SJSA1 (cell line): ENCODE measurements at regions not wholly inside any gene's neighbourhood (a gene's known extent, or its start where the extent isn't known, plus 50 kb on each side); places are given as distances from the start of the nearest gene placed in this dataset.

Experiments
- DNase-seq, 2 experiments: peaks; one replicate each; pipeline ENCODE4 v3.0.0-alpha.2; 2015 to 2020; ENCODE audit warnings: low spot score in 2 of 2, low read depth in 1 of 2
- H3K27ac ChIP-seq: fragments of 250-450 bp; sonication (Bioruptor Pico); 2 replicates; pipeline ENCODE4 v1.5.1; 2020; ENCODE audit warnings: mild to moderate bottlenecking, moderate library complexity
- H3K27me3 ChIP-seq: fragments of 250-450 bp; sonication (Bioruptor Pico); replicated peaks from 2 replicates; pipeline ENCODE4 v1.5.1; 2020; ENCODE audit warnings: mild to moderate bottlenecking, moderate library complexity
- H3K36me3 ChIP-seq: fragments of 250-450 bp; sonication (Bioruptor Pico); 2 replicates; pipeline ENCODE4 v1.5.1; 2020; ENCODE audit warnings: mild to moderate bottlenecking
- H3K4me1 ChIP-seq: fragments of 250-450 bp; sonication (Bioruptor Pico); replicated peaks from 2 replicates; pipeline ENCODE4 v1.6.1; 2021; ENCODE audit warnings: mild to moderate bottlenecking
- H3K4me3 ChIP-seq: fragments of 250-450 bp; sonication (Bioruptor Pico); 2 replicates; pipeline ENCODE4 v1.5.1; 2020; ENCODE audit warnings: mild to moderate bottlenecking
- H3K9me3 ChIP-seq: fragments of 250-450 bp; sonication (Bioruptor Pico); replicated peaks from 2 replicates; pipeline ENCODE4 v1.5.1; 2020; ENCODE audit warnings: mild to moderate bottlenecking

DNA sequence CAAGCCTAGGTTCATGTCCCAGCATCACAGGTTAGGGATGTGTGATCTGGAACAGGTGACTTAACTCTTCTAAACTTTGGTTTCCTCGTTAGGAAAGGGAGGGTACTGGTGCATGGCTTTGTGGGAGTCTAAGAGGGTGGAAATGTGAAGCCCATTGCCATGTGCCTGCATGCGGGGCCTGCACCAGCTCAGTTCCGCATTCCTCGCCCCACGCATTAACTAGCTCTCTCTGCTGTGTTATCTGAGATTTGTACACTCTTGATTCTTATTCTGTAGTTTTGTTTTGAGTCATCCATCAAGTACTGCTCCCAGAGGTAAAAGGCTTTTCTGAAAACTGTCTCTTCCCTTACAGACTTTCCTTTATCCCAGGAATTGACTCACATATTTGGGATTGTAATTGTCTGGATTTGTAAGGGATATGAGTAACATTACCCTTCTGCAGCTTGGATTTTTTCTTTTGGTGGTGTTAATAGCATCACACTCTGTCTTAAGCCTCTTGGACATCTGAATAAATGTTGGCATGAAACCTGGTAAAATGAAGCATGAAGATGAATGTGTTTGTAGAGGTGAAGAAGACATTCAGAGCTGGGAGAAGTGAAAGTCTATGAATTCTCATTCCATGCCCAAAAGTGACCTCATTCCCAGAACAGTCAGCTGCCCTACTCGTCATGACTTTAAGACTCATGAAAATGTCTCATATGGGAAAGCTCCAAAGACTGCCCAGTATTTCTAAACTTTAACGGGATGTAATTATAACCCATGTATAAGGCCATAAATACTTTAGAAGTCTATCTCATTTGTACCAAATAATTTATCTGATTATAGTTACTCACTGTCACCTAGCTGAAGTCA, 357.3 kb downstream of the FOXA2 start:
- Histone ChIP-seq H3K27ac (no peak overlapping the region), H3K9me3 (no peaks in the 10 kb centered on the region), H3K4me1 (no peaks in the 10 kb centered on the region), H3K27me3 (no peaks in the 10 kb centered on the region), H3K4me3 (no peak overlapping the region), H3K36me3 (no peaks in the 10 kb centered on the region)
- no peak for DNase-seq

- no peak for DNase-seq
- H3K4me1 ChIP-seq, result no peaks in the 10 kb centered on the region
- no peak overlapping the region for H3K27ac ChIP-seq
- no peak overlapping the region for H3K4me3 ChIP-seq
- H3K9me3 ChIP-seq, result no peaks in the 10 kb centered on the region
- H3K36me3 ChIP-seq, result no peaks in the 10 kb centered on the region
- no peaks in the 10 kb centered on the region for H3K27me3 ChIP-seq
These were observed 361.1 kb downstream of the FOXA2 start for GRCh38 chr20:22223236-22223635.

DNA sequence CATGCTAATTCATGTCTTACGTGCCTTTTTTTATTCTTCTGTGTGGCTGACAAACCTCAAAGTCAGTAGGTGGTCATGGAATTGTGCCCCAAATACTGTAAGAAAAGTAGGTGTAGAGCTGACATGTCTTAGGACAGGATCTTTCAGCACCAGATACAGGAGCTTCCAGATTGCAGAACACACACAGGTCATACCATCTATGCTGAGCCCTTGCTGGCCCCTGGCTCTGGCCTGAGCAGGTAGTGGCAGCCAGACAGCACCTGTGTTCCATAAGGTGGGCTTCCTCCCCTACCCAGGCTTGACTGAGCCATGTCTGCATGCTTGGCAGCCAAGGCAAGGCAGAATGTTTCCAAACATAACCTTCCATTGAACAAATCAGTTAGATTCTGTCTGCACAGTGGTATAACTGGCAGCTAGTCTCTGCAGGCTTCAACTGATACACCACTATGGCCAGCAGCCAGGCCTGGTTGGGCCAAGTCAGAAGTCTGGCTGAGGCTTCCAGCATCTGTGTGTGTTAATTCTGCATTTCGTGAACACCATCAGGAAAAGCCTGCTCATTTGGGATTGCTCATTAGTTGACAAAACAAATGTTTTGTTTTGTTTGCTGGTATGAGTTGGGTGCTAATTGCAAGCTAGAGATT, 366.5 kb downstream of the FOXA2 start:
- Histone ChIP-seq H3K27me3 (no peaks in the 10 kb centered on the region), H3K4me1 (no peaks in the 10 kb centered on the region), H3K9me3 (no peaks in the 10 kb centered on the region), H3K4me3 (no peak overlapping the region), H3K36me3 (no peaks in the 10 kb centered on the region), H3K27ac (no peak overlapping the region)
- DNase-seq, result no peak

DNA sequence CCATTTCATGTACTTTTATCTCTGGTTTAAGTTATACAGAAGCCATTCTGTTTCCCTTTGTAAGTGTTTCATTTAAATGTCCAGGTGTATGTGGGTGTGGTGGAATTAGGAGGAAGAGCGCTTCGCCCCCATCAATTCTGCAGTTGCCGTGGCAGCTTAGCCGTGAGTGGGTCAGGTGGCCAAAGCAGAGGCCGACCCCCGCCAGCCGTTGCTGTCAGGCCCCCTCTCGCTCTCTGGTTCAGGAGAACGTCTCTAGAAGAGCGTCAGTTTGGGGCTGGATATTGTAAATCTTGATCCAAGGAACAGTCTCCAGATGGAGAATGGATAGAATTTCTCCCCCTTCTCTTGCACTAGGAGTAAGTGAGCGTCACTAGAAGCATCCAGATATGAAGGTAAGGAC, 367.4 kb downstream of the FOXA2 start:
- DNase-seq, result no peak
- no peak overlapping the region for H3K4me3 ChIP-seq
- no peaks in the 10 kb centered on the region for H3K36me3 ChIP-seq
- no peak overlapping the region for H3K27ac ChIP-seq
- H3K27me3 ChIP-seq, result no peaks in the 10 kb centered on the region
- H3K9me3 ChIP-seq, result no peaks in the 10 kb centered on the region
- H3K4me1 ChIP-seq, result no peaks in the 10 kb centered on the region

- no peaks in the 10 kb centered on the region for H3K27me3 ChIP-seq
- no peak overlapping the region for H3K27ac ChIP-seq
- no peaks in the 10 kb centered on the region for H3K9me3 ChIP-seq
- H3K4me1 ChIP-seq, result no peaks in the 10 kb centered on the region
- H3K36me3 ChIP-seq, result no peaks in the 10 kb centered on the region
- no peak for DNase-seq
- no peak overlapping the region for H3K4me3 ChIP-seq
These were observed 370.1 kb downstream of the FOXA2 start for GRCh38 chr20:22214296-22214695.

- H3K4me3 ChIP-seq, result no peak overlapping the region
- no peaks in the 10 kb centered on the region for H3K27me3 ChIP-seq
- no peak overlapping the region for H3K27ac ChIP-seq
- no peak for DNase-seq
- no peaks in the 10 kb centered on the region for H3K9me3 ChIP-seq
- H3K4me1 ChIP-seq, result no peaks in the 10 kb centered on the region
- no peaks in the 10 kb centered on the region for H3K36me3 ChIP-seq
These were observed 371.1 kb downstream of the FOXA2 start for GRCh38 chr20:22213271-22213670.

DNA sequence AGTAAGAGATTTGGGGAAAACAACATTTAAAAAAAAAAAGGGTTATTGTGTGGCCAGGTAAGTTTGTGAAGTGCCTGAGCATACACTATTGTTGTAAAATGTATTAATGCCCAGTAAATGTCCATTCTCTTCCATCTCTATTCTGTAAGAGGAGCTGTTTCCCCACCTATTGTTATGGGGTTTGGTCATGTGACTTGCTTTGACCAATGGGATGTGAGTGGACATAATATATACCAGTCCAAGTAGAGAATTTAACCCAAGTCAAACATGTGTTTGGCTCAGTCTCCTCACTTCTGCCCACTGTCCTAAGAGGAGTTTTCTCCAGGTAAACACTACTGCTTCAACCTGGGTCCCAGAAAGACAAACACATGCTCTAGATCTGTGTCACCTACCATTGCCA, 377.1 kb downstream of the FOXA2 start:
- H3K4me1 ChIP-seq, result no peaks in the 10 kb centered on the region
- H3K27ac ChIP-seq, result no peak overlapping the region
- H3K36me3 ChIP-seq, result no peaks in the 10 kb centered on the region

DNA sequence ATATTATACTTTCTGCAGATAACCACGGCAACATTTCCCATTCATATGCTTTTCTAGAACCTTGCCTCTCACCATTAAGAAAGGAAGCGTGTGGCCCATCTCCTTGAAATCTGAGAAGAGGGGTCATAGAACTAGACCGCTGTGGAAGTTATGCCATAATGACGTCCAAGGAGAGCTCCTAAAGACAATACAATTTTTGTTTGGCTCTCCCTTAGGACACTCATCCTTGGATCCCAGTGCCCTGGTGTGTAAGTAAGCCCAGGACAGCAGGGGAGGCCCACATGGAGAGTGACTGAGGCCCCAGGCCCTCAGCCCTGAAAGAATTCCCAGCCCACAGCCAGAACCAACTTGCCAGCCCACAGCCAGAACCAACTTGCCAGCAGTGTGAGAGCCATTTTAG, 379.6 kb downstream of the FOXA2 start:
- Histone ChIP-seq H3K9me3 (no peaks in the 10 kb centered on the region), H3K27ac (no peak overlapping the region), H3K4me1 (no peaks in the 10 kb centered on the region), H3K27me3 (no peaks in the 10 kb centered on the region; the same call in 1 of the 2 replicates), H3K36me3 (no peaks in the 10 kb centered on the region), H3K4me3 (no peak overlapping the region)
- DNase-seq, result no peak

More for the DNA sequence above, 377.1 kb downstream of the FOXA2 start:
- DNase-seq, result no peak
- Histone ChIP-seq H3K9me3 (no peaks in the 10 kb centered on the region), H3K27me3 (no peaks in the 10 kb centered on the region; the same call in 1 of the 2 replicates), H3K4me3 (no peak overlapping the region)

- no peaks in the 10 kb centered on the region for H3K36me3 ChIP-seq
- no peaks in the 10 kb centered on the region for H3K27me3 ChIP-seq
- DNase-seq, result no peak
- H3K4me1 ChIP-seq, result no peaks in the 10 kb centered on the region
- no peak overlapping the region for H3K4me3 ChIP-seq
- H3K9me3 ChIP-seq, result no peaks in the 10 kb centered on the region
- no peak overlapping the region for H3K27ac ChIP-seq
These were observed 402.2 kb downstream of the FOXA2 start for GRCh38 chr20:22182148-22182547.

DNA sequence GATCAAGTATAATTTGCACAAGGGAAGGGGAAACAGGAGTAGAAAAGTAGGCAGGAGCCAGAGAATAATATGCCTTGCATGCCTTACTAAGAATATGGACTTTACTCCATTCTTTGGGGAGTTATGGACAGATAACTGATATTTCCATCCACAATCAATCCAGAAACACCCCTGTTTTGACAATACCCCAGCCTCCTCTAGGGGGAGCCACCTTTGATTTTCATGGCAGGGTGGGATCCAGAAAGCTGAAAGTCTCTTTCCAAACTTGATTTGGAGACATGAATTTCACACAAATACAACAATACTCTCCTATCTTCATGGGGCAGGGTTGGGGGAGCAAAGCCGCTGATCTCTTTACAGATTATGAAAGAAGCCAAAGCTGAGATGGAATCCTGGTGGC, 404.1 kb downstream of the FOXA2 start:
- H3K27me3 ChIP-seq, result no peaks in the 10 kb centered on the region
- H3K4me1 ChIP-seq, result no peaks in the 10 kb centered on the region
- H3K27ac ChIP-seq, result no peak overlapping the region
- H3K9me3 ChIP-seq, result no peaks in the 10 kb centered on the region
- DNase-seq, result no peak
- H3K4me3 ChIP-seq, result no peak overlapping the region
- no peaks in the 10 kb centered on the region for H3K36me3 ChIP-seq

- H3K4me3 ChIP-seq, result no peak overlapping the region
- no peak for DNase-seq
These were observed 424.2 kb downstream of the FOXA2 start for GRCh38 chr20:22160101-22160652.

GRCh38 chr20:22159276-22159675, 425.1 kb downstream of the FOXA2 start:
- no peak for DNase-seq
- Histone ChIP-seq H3K4me1 (no peaks in the 10 kb centered on the region), H3K9me3 (no peaks in the 10 kb centered on the region), H3K27ac (no peak overlapping the region), H3K4me3 (no peak overlapping the region), H3K27me3 (no peaks in the 10 kb centered on the region), H3K36me3 (no peaks in the 10 kb centered on the region)

More at GRCh38 chr20:22160101-22160652, 424.2 kb downstream of the FOXA2 start:
- H3K36me3 ChIP-seq, result no peaks in the 10 kb centered on the region
- no peaks in the 10 kb centered on the region for H3K4me1 ChIP-seq
- no peaks in the 10 kb centered on the region for H3K9me3 ChIP-seq
- H3K27ac ChIP-seq, result no peak overlapping the region
- no peaks in the 10 kb centered on the region for H3K27me3 ChIP-seq

DNA sequence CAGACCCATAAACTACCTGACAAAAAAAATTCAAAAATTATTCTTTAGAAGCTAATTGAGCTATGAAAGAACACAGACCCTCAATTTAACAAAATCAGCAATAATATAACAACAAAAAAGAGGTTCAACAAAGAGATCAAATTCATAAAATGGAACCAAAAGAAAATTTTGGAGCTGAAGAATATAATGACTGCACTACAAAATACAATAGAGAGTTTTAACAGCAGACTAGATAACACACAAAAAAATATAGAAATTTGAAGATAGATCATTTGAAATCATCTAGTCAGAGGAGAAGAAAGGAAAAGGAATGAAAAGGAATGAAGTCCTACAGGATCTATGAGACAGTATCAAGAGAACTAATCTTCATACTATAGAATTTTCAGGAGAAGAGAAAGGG, 422.1 kb downstream of the PAX1 start:
- DNase-seq, result no peak
- Histone ChIP-seq H3K4me3 (no peak overlapping the region), H3K9me3 (peaks cover 3% of the 10 kb centered on the region; the same call in 1 of the 2 replicates), H3K36me3 (no peaks in the 10 kb centered on the region), H3K4me1 (no peaks in the 10 kb centered on the region), H3K27me3 (no peaks in the 10 kb centered on the region), H3K27ac (no peak overlapping the region)

- no peak for DNase-seq
- H3K4me3 ChIP-seq, result no peak overlapping the region
- H3K36me3 ChIP-seq, result no peaks in the 10 kb centered on the region
- no peak overlapping the region for H3K27ac ChIP-seq
- no peaks in the 10 kb centered on the region for H3K27me3 ChIP-seq
- no peaks in the 10 kb centered on the region for H3K4me1 ChIP-seq
- no peaks in the 10 kb centered on the region for H3K9me3 ChIP-seq
These were observed 401.0 kb downstream of the PAX1 start for GRCh38 chr20:22106308-22106938.
